ENCODE measurements at regions not wholly inside any gene's neighbourhood (a gene's known extent, or its start where the extent isn't known, plus 50 kb on each side); places are given as distances from the start of the nearest gene placed in this dataset.
"Not testable (repeated sequence)": the region's sequence is repeated elsewhere in the genome, so short reads cannot be mapped to it uniquely, and the experiment has no call there.

- DNase-seq (ENCODE audit: low spot score): no peak
These were observed 738.2 kb upstream of the ADGRL4 start for GRCh38 chr1:79744746-79745145.

GRCh38 chr1:79741720-79742421 lies 735.3 kb upstream of the ADGRL4 start:
- no peak for DNase-seq (ENCODE audit: low spot score)

- no peak for DNase-seq (ENCODE audit: low spot score)
These were observed 731.6 kb upstream of the ADGRL4 start for GRCh38 chr1:79738101-79738500.

- no peak for DNase-seq (ENCODE audit: low spot score)
These were observed 730.7 kb upstream of the ADGRL4 start for GRCh38 chr1:79737193-79737592.

- no peak for DNase-seq (ENCODE audit: low spot score)
These were observed 726.4 kb upstream of the ADGRL4 start for GRCh38 chr1:79732950-79733349.

GRCh38 chr1:79726911-79727310 lies 720.4 kb upstream of the ADGRL4 start:
- DNase-seq (ENCODE audit: low spot score): no peak

- DNase-seq (ENCODE audit: low spot score): no peak
These were observed 719.8 kb upstream of the ADGRL4 start for GRCh38 chr1:79726321-79726720.

- no peak for DNase-seq (ENCODE audit: low spot score)
These were observed 709.9 kb upstream of the ADGRL4 start for GRCh38 chr1:79716447-79716846.

GRCh38 chr1:79714664-79715063 lies 708.1 kb upstream of the ADGRL4 start:
- DNase-seq (ENCODE audit: low spot score): no peak

- DNase-seq (ENCODE audit: low spot score): no peak
These were observed 704.5 kb upstream of the ADGRL4 start for GRCh38 chr1:79711001-79711431.

GRCh38 chr1:79708646-79709265 lies 702.2 kb upstream of the ADGRL4 start:
- DNase-seq (ENCODE audit: low spot score): no peak

GRCh38 chr1:79705218-79705617 lies 698.7 kb upstream of the ADGRL4 start:
- DNase-seq (ENCODE audit: low spot score): no peak

GRCh38 chr1:79704067-79704466 lies 697.5 kb upstream of the ADGRL4 start:
- no peak for DNase-seq (ENCODE audit: low spot score)

- DNase-seq (ENCODE audit: low spot score): not testable (repeated sequence)
These were observed 695.9 kb upstream of the ADGRL4 start for GRCh38 chr1:79702336-79702999.

- DNase-seq (ENCODE audit: low spot score): no peak
These were observed 688.6 kb upstream of the ADGRL4 start for GRCh38 chr1:79695138-79695537.

GRCh38 chr1:79694241-79694640 lies 687.7 kb upstream of the ADGRL4 start:
- no peak for DNase-seq (ENCODE audit: low spot score)

- DNase-seq (ENCODE audit: low spot score): no peak
These were observed 687.0 kb upstream of the ADGRL4 start for GRCh38 chr1:79693441-79694114.

- DNase-seq (ENCODE audit: low spot score): no peak
These were observed 686.0 kb upstream of the ADGRL4 start for GRCh38 chr1:79692519-79692918.

- DNase-seq (ENCODE audit: low spot score): no peak
These were observed 682.4 kb upstream of the ADGRL4 start for GRCh38 chr1:79688932-79689331.

GRCh38 chr1:79683420-79683819 lies 676.9 kb upstream of the ADGRL4 start:
- no peak for DNase-seq (ENCODE audit: low spot score)

- no peak for DNase-seq (ENCODE audit: low spot score)
These were observed 675.9 kb upstream of the ADGRL4 start for GRCh38 chr1:79682478-79682877.

- no peak for DNase-seq (ENCODE audit: low spot score)
These were observed 674.9 kb upstream of the ADGRL4 start for GRCh38 chr1:79681382-79681781.

- DNase-seq (ENCODE audit: low spot score): no peak
These were observed 673.4 kb upstream of the ADGRL4 start for GRCh38 chr1:79679916-79680315.

Measured in activated CD4-positive, alpha-beta T cell treated with anti-CD3 and anti-CD28 coated beads, Interleukin-2, Interleukin-4, amounts not matched to agents 100 ng/mL and 50 ng/mL, durations not matched to agents 16 hours and 8 hours (primary cell).